Stimulated activated naive CD8-positive, alpha-beta T cell treated with anti-CD3 and anti-CD28 coated beads, Interleukin-15, amount 100 ng/mL, for 72 hours (primary cell): ENCODE measurements at regions not wholly inside any gene's neighbourhood (a gene's known extent, or its start where the extent isn't known, plus 50 kb on each side); places are given as distances from the start of the nearest gene placed in this dataset.
A peak's percentile ranks its signal among the peaks of the same experiment; 100 is the strongest.

Experiments used
- ATAC-seq: fragments of 150-1000 bp; cut with Tn5 transposase; 2 replicates; pipeline ENCODE4 v1.10.0; 2021; ENCODE audit warnings: mild to moderate bottlenecking, moderate library complexity
- DNase-seq, 2 donors: peaks; one replicate each; pipeline ENCODE4 v3.0.0; 2021 to 2022
- H3K27ac Mint-ChIP-seq, 2 donors: one replicate each; pipeline ENCODE4 v1.8.0; 2022; ENCODE audit warnings: mild to moderate bottlenecking in 2 of 2, mixed read lengths in 2 of 2, moderate library complexity in 2 of 2
- H3K27me3 Mint-ChIP-seq: one replicate; pipeline ENCODE4 v1.8.0; 2022; ENCODE audit warnings: mixed read lengths
- H3K4me1 Mint-ChIP-seq: one replicate; pipeline ENCODE4 v1.8.0; 2022; ENCODE audit warnings: mild to moderate bottlenecking, mixed read lengths
- H3K4me3 Mint-ChIP-seq, 2 donors: one replicate each; pipeline ENCODE4 v1.8.0; 2022; ENCODE audit warnings: mild to moderate bottlenecking in 2 of 2, mixed read lengths in 2 of 2, moderate library complexity in 1 of 2
- H3K9me3 Mint-ChIP-seq, 2 donors: one replicate each; pipeline ENCODE4 v1.8.0; 2022; ENCODE audit warnings: mixed read lengths in 2 of 2

- ATAC-seq (no peak), DNase-seq (no peak)
- Mint-ChIP-seq H3K4me3 (no peak overlapping the region), H3K27me3 (peaks cover 8% of the 10 kb centered on the region), H3K9me3 (no peaks in the 10 kb centered on the region), H3K4me1 (peaks cover 9% of the 10 kb centered on the region), H3K27ac (no peak overlapping the region)
Observed at GRCh38 chr2:238595750-238596570, 169.2 kb downstream of the ASB1 start.

GRCh38 chr2:238596571-238597551 lies 170.1 kb downstream of the ASB1 start:
- Mint-ChIP-seq H3K9me3 (no peaks in the 10 kb centered on the region), H3K4me3 (no peak overlapping the region), H3K27me3 (peaks cover 8% of the 10 kb centered on the region), H3K4me1 (peaks cover 9% of the 10 kb centered on the region), H3K27ac (no peak overlapping the region)
- ATAC-seq = no peak
- no peak for DNase-seq

GRCh38 chr2:238597638-238598528 lies 171.2 kb downstream of the ASB1 start:
- peak overlapping the region in 1 of 2 donors; percentile 69 for H3K27ac Mint-ChIP-seq

GRCh38 chr2:238598802-238599530 lies 172.2 kb downstream of the ASB1 start:
- peaks cover 9% of the 10 kb centered on the region for H3K4me1 Mint-ChIP-seq
- H3K27me3 Mint-ChIP-seq = peaks cover 16% of the 10 kb centered on the region

More at GRCh38 chr2:238597638-238598528, 171.2 kb downstream of the ASB1 start:
- H3K27me3 Mint-ChIP-seq = peaks cover 11% of the 10 kb centered on the region
- ATAC-seq (no peak), DNase-seq (no peak)
- peaks cover 0 to under 1% of the 10 kb centered on the region in 2 donors for H3K9me3 Mint-ChIP-seq
- H3K4me3 Mint-ChIP-seq = no peak overlapping the region
- peaks cover 9% of the 10 kb centered on the region for H3K4me1 Mint-ChIP-seq

GRCh38 chr2:238599549-238600505 lies 173.1 kb downstream of the ASB1 start:
- DNase-seq (no peak), ATAC-seq (no peak)
- H3K4me3 Mint-ChIP-seq = no peak overlapping the region
- H3K9me3 Mint-ChIP-seq = peaks cover 14 to 19% of the 10 kb centered on the region in 2 donors
- peaks cover 24% of the 10 kb centered on the region for H3K27me3 Mint-ChIP-seq
- H3K4me1 Mint-ChIP-seq = peaks cover 9% of the 10 kb centered on the region
- no peak overlapping the region for H3K27ac Mint-ChIP-seq

More at GRCh38 chr2:238598802-238599530, 172.2 kb downstream of the ASB1 start:
- peaks cover 8 to 11% of the 10 kb centered on the region in 2 donors for H3K9me3 Mint-ChIP-seq
- H3K27ac Mint-ChIP-seq = peak overlapping the region in 1 of 2 donors; percentile 29
- DNase-seq (no peak), ATAC-seq (no peak)
- H3K4me3 Mint-ChIP-seq = no peak overlapping the region

GRCh38 chr2:238600506-238601432 lies 174.0 kb downstream of the ASB1 start:
- no peak for DNase-seq
- H3K4me3 Mint-ChIP-seq = no peak overlapping the region
- no peak for ATAC-seq

GRCh38 chr2:238601433-238602222 lies 174.9 kb downstream of the ASB1 start:
- H3K27ac Mint-ChIP-seq = no peak overlapping the region
- peaks cover 9% of the 10 kb centered on the region for H3K4me1 Mint-ChIP-seq
- no peak overlapping the region for H3K4me3 Mint-ChIP-seq
- peaks cover 16 to 28% of the 10 kb centered on the region in 2 donors for H3K9me3 Mint-ChIP-seq
- H3K27me3 Mint-ChIP-seq = peaks cover 26% of the 10 kb centered on the region
- no peak for ATAC-seq
- DNase-seq = no peak

More at GRCh38 chr2:238600506-238601432, 174.0 kb downstream of the ASB1 start:
- H3K27me3 Mint-ChIP-seq = peaks cover 26% of the 10 kb centered on the region
- peaks cover 16 to 20% of the 10 kb centered on the region in 2 donors for H3K9me3 Mint-ChIP-seq
- H3K4me1 Mint-ChIP-seq = peaks cover 9% of the 10 kb centered on the region
- H3K27ac Mint-ChIP-seq = no peak overlapping the region

GRCh38 chr2:238602223-238602960 lies 175.7 kb downstream of the ASB1 start:
- Mint-ChIP-seq H3K27me3 (peaks cover 26% of the 10 kb centered on the region), H3K27ac (no peak overlapping the region), H3K4me1 (peaks cover 8% of the 10 kb centered on the region), H3K4me3 (no peak overlapping the region), H3K9me3 (peaks cover 24 to 35% of the 10 kb centered on the region in 2 donors)
- no peak for DNase-seq
- no peak for ATAC-seq

- ATAC-seq (no peak), DNase-seq (no peak)
- Mint-ChIP-seq H3K4me3 (no peak overlapping the region), H3K27me3 (peaks cover 18% of the 10 kb centered on the region), H3K27ac (no peak overlapping the region), H3K4me1 (no peaks in the 10 kb centered on the region), H3K9me3 (peaks cover 27 to 43% of the 10 kb centered on the region in 2 donors)
Observed at GRCh38 chr2:238603596-238603995, 176.9 kb downstream of the ASB1 start.

- H3K4me1 Mint-ChIP-seq = no peaks in the 10 kb centered on the region
- no peak for ATAC-seq
- peaks cover 18% of the 10 kb centered on the region for H3K27me3 Mint-ChIP-seq
Observed at GRCh38 chr2:238606311-238606710, 179.6 kb downstream of the ASB1 start.

GRCh38 chr2:238613610-238614009 lies 186.9 kb downstream of the ASB1 start:
- DNase-seq (no peak), ATAC-seq (no peak)
- H3K27ac Mint-ChIP-seq = no peak overlapping the region
- no peak overlapping the region for H3K4me3 Mint-ChIP-seq
- no peaks in the 10 kb centered on the region for H3K4me1 Mint-ChIP-seq
- peaks cover 9 to 13% of the 10 kb centered on the region in 2 donors for H3K9me3 Mint-ChIP-seq
- no peaks in the 10 kb centered on the region for H3K27me3 Mint-ChIP-seq

More at GRCh38 chr2:238606311-238606710, 179.6 kb downstream of the ASB1 start:
- Mint-ChIP-seq H3K27ac (no peak overlapping the region), H3K9me3 (peaks cover 41 to 52% of the 10 kb centered on the region in 2 donors), H3K4me3 (no peak overlapping the region)
- DNase-seq = no peak
